ENCODE measurements at regions not wholly inside any gene's neighbourhood (a gene's known extent, or its start where the extent isn't known, plus 50 kb on each side); places are given as distances from the start of the nearest gene placed in this dataset.
"Not testable (repeated sequence)": the region's sequence is repeated elsewhere in the genome, so short reads cannot be mapped to it uniquely, and the experiment has no call there.

DNA sequence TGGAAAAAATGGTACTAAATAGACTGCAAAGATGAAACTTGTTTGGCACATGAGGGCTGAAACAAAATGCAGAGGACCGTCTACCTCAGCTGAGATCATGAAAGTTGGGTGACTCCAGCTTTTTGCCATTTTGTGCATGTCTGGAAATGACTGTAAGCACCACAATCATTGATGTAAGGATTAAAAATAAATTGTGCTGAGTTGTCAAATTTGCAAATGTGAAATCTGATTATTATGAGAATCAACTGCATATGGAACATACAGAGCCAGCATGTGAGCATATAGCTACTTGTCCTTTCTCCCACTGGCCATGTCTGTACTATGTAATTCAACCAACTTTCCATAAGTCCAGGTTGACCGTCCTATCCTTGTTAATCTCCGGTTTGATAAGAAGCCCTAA, 736.9 kb upstream of the PRMT6 start:
- no peak for DNase-seq

GRCh38 chr1:106325600-106325999, 730.9 kb upstream of the PRMT6 start:
- no peak for DNase-seq

DNA sequence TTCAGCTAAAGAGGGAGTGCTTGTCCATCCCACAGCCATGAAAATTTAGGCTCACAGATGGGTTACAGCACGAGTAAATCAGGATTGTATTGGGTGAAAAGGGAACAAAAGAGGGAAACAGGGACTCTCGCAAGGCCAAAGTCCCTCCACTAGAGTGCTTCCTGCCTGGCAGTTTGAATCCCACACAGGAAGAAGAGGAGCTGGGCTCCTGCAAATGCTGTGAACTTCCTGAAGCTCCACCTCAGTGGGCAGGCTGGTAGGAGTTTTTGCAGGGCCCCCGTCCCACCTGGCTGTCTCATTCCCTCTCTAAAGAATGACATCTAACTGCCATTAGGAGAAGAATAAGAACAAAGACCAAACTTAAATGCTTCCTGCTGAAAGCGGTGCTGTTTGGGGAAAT, 712.0 kb upstream of the PRMT6 start:
- no peak for DNase-seq

- DNase-seq, result peak; percentile 1
These were observed 696.2 kb upstream of the PRMT6 start for GRCh38 chr1:106360252-106360651.

DNA sequence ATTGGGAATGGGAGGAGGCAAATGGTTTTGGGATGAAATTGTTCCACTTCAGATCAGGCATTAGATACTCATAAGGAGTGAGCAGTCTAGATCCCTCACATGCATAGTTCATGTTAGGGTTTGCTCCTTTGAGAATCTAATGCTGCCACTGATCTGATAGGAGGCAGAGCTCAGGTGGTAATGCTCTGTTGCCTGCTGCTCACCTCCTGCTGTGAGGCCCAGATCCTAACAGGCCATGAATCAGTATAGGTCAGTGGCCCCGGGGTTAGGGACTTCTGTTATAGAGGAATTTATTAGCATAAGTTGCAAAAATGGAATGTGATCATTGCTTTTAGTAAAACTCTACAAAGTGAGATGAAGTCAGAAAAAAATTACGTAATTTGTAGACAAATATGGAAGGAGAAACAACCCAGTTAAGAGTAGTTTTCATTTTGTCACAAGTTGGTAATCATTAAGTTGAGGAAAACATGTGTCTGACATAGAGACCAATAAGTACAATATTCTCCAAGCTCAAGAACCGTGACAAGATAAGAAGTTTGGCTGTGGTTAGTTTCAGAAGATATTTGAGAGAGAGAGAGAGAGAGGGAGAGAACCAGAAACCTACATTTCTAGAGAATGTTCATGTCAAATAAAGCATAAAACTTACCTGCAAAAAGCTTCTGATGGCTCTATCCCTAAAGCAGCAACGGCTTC, 689.7 kb upstream of the PRMT6 start:
- no peak for DNase-seq

- no peak for DNase-seq
These were observed 678.2 kb upstream of the PRMT6 start for GRCh38 chr1:106378261-106378660.

DNA sequence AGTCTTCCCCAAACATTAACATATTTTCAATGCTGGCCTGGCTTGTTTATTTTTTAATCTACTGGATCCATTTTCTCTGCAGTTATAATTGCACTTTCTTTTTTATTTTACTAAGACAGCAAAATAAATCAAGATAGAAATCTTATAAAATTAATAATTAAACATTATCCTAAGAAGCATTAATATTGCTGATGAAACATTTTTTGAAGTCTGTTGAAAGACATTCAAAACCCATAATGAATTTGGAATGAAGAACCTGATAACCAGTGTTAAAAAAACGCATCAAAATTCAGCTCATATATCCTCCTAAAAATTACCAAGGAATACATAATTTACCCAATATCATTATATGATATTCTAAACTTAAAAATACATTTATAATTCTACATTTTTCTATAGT, 675.7 kb upstream of the PRMT6 start:
- DNase-seq, result no peak

GRCh38 chr1:106389160-106389559, 667.3 kb upstream of the PRMT6 start:
- DNase-seq, result not testable (repeated sequence)

GRCh38 chr1:106393046-106393445, 663.4 kb upstream of the PRMT6 start:
- DNase-seq, result no peak

GRCh38 chr1:106396020-106396419, 660.5 kb upstream of the PRMT6 start:
- DNase-seq, result no peak

GRCh38 chr1:106398391-106398790, 658.1 kb upstream of the PRMT6 start:
- DNase-seq, result no peak

GRCh38 chr1:106406114-106406513, 650.4 kb upstream of the PRMT6 start:
- DNase-seq, result no peak

GRCh38 chr1:106412321-106412720, 644.2 kb upstream of the PRMT6 start:
- not testable (repeated sequence) for DNase-seq

- DNase-seq, result no peak
These were observed 621.2 kb upstream of the PRMT6 start for GRCh38 chr1:106435269-106435668.

DNA sequence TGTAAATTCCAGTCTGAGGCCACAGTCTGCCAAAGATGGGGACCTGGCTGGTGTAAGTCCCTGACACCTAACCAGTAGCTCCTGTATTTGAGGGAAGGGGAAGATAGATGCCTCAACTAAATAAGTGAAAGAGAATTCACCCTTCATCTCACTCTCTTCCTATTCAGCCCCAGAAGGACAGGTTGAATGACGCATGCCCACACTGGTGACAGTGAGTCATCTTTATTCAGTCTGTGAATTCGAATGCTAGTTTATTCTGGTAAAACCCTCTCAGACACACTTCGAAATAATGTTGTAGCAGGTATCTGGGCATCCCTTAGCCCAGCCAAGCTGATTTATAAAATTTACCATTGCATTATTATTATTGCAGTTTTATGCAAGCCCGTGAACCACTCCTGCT, 617.0 kb upstream of the PRMT6 start:
- DNase-seq, result no peak

- no peak for DNase-seq
These were observed 609.0 kb upstream of the PRMT6 start for GRCh38 chr1:106447466-106447865.

DNA sequence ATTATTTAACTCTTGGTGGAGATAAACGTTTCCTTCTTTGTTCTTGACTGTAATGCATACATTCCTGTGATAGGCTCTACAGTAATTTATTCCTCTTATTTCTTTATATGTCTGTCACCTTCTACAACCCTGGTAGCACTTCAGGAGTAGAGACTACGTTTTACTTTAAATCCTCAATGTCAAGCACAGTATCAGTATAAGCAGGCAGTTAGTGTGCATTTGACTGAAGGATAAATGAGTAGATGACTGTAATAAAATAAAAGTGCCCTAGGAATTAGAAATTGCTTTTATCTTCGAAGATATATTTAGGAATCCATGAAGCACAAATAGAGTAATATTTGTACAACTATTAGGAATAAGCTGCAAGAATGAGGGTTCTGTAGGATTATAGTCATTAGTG, 599.6 kb upstream of the PRMT6 start:
- DNase-seq, result no peak

DNA sequence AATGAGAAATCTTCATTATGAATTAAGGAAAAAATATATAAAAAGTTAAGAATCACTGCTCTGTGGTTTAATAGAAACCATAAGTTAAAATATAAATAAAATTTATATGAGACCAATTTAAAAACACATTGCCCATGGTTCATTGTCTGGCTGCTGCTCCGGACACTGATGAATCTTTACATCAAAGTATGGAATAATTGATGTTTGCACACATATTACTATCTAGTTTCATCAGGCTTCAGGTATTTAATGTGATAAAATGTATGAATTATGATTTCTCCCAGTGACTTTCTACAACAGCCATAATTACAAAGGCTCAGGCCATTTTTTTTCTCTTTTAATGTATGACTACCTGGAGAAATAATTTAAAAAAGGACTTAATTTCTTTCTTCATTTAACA, 599.1 kb upstream of the PRMT6 start:
- no peak for DNase-seq

GRCh38 chr1:106458866-106459265, 597.6 kb upstream of the PRMT6 start:
- no peak for DNase-seq

DNA sequence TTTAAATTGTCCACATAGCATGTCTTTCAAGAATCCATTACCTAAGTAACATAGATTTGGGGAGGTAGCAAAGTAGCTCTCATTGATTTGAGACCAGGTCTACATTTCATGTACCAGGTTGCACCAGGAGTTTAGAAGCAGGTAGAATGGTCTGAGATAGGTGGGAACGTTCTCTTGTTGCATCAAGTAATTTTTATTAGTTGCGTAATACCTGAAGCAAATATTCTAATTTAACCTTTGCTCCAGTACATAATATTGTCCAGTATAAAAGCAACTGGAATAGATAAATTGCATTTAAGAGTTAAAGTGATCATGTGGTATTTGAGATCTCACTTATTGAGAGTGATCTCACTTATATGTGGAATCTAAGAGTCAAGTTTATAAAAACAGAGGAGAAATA, 597.1 kb upstream of the PRMT6 start:
- DNase-seq, result no peak

DNA sequence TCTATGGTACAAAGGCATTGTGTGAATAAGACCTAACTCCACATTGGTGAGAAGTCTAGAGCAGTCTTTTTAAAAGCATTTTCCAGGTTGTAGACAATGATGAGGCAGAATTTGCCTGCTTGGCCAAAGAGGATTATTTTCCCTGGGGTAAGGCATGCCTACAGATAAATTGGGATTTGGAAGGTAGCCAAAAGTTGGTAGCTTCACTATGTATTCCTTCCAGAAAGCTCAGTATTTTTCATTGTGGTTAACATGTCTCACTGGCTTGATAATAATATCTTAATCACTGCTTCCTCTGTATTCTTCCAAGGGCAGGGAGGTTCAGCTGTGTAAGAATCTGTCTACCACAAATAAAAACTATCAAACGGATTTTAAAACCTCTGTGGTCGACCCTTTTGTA, 590.8 kb upstream of the PRMT6 start:
- DNase-seq, result no peak

DNA sequence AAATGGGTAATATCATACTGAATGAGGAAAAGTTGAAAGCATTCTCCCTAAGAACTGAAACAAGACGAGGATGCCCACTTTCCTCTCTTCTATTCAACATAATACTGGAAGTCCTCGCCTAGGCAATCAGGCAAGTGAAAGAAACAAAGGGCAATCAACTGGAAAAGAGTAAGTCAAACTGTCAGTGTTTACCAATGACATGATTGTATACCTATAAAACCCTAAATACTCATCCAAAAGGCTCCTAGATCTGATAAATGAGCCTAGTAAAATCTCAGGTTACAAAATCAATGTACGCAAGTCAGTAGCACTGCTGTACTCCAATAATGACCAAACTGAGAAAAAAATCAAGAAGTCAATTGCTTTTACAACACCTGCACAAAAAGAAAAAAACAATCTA, 575.8 kb upstream of the PRMT6 start:
- DNase-seq, result no peak

GRCh38 chr1:106492880-106493279, 563.6 kb upstream of the PRMT6 start:
- no peak for DNase-seq

DNA sequence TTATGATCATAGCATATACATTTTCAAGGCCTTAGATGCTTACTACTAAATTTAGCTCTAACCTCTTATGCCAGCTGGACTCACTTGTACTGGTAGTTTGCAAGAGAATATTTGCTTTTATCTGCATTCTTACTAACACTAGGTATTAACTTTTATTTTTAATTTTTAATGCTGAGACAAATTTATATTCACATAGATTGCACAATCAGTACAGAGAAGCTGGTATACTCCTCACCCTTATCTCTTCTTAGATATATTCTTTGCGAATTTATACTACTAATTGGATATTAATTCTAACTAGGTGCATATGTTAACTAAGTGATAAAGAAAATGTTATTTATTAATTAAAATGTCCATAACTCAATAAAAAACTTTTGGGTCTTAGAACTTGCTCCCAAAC, 561.8 kb upstream of the PRMT6 start:
- no peak for DNase-seq

- DNase-seq, result no peak
These were observed 558.2 kb upstream of the PRMT6 start for GRCh38 chr1:106498238-106498637.

GRCh38 chr1:106502659-106503058, 553.8 kb upstream of the PRMT6 start:
- no peak for DNase-seq

Measured in hematopoietic multipotent progenitor cell treated with erythropoietin and hydrocortisone succinate and interleukin-3 and kit ligand, for 6 days (in vitro differentiated cells).